IPS DF 4.7 (cell line): ENCODE measurements at regions not wholly inside any gene's neighbourhood (a gene's known extent, or its start where the extent isn't known, plus 50 kb on each side); places are given as distances from the start of the nearest gene placed in this dataset.
"Not testable (repeated sequence)": the region's sequence is repeated elsewhere in the genome, so short reads cannot be mapped to it uniquely, and the experiment has no call there.

Source experiments
- DNase-seq: peaks from one replicate; pipeline ENCODE4 v3.0.0-alpha.2; 2013; ENCODE audit warnings: low spot score; ENCODE audit errors: extremely low read depth

- DNase-seq: not testable (repeated sequence)
Measured at GRCh38 chr5:103377638-103378037, 119.1 kb downstream of the MACIR start.

DNA sequence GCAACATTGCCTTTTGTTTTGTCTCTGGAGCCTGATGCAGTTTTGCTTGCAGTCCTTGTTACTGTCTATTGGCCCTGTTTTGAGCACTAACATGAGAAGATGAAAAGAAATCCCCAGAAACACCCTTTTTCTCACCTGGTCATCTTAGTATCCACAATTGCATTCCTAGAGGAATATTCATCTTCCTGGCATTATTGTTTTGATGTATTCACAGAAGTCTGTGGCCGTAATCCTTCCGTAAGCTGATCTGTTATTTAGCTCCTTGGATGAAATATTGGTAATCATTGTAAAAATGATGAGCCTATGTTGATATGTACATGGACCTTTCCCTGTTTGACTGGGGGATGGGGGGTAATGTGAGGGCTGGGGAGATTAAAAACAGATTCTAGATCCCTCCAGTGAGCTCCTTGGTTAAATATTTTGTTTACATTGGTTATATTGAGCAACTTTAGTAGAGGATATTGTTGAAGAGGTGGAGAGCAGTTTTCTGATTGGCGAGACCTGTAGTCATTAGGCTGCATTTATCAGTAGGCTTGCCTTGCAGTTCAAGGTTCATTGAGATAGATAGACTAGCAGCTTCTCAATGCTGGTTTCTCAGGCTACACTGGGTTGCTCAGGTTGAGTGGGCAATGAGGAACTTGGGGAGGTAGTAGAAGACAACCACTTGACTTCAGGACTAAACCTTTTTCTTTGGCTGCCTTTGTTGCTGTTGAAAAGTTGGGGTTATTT lies 117.5 kb downstream of the MACIR start:
- no peak for DNase-seq

- no peak for DNase-seq
Measured at GRCh38 chr5:103375350-103375749, 116.8 kb downstream of the MACIR start.

DNA sequence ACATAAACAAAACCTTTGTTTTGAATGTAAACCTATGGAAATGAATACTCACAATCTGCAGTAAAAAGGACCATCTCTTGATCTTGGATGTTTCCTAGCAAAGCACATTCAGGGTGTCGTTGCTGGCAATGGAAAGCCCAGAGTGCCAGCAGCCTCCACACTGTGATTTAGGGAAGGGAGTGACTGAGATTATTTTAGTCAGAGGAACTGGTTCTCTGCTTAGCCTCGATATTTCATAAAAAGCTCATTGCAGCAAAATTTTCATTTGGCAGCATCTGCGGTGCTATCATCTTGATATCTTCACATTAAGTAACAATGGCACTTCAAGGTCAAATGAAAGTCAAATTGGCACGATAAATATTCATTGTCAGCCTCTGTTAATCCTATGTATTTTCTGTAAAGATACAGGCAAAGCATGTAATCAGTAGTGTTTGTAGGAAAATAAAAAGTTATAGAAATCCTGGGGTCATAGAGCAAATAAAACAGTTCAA lies 116.0 kb downstream of the MACIR start:
- DNase-seq: no peak

DNA sequence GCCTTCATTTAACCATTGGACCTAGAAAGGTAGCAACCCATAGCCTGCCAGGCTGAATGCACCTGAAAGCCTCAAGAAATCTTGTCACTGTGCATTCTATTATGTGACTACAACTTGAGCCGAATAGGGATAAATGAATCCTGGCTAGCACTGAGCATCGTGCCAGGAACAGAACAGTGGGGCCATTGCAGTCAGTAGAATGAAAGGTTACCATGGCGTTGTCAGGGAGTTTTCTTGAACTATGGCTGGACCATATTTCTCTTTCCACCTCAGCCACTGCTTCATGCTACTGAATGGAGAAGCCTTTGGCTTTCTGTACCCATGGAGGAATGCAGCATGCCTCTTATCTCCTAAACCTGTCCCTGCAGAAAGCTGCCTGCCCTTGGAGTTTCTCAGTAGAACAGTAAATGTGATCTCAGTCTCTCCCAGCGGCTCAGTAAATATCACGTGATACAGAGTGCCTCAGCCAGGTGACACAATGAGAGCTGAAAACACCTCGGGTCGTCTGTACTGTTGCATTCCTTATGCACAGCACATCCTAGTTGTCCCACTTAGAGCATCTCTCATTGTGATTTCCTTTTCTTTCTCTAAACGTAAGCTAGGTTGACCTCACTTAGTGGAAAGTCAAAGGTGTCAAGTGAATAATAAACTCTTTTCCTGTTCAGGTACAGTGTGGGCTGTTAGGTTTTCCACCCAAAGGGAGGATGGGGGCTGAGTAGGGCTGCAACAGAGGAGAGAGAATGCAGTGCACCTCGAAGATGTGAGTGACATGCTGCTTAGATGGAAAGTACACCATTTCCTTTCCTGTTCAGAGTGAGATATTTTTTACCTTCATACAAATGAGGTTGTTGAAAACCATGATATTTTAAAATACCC lies 115.3 kb downstream of the MACIR start:
- no peak for DNase-seq

DNA sequence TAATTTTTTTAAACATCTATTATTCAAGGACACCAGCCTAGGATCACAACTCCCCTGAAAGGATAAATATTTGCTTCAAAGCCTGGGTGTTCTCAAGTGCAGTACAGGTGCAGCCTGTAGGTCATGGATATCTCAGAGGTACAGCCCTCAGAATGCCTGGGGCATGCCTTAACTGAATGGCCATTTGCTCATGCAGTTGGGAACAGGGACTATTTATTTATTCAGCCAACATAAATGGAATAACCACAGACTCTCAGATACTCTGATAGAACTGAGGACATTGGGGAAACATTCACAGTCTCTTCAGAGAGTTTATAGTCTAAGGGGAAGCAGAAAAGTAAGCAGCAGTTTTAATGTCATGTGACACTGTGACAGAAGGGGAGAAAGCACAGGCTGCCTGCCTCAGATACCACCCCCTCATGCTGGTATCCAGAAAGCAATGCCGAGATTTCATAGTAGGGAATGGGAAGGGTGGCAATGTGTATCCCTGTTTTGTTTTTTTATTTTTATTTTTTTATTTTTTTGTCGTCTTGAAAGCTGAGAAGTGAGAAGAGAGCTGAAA lies 112.6 kb downstream of the MACIR start:
- no peak for DNase-seq

- no peak for DNase-seq
Measured at GRCh38 chr5:103369125-103370120, 110.9 kb downstream of the MACIR start.

GRCh38 chr5:103367702-103368101 lies 109.1 kb downstream of the MACIR start:
- no peak for DNase-seq

GRCh38 chr5:103366918-103367549 lies 108.5 kb downstream of the MACIR start:
- no peak for DNase-seq

- no peak for DNase-seq
Measured at GRCh38 chr5:103364074-103364473, 105.5 kb downstream of the MACIR start.

GRCh38 chr5:103362211-103362610 lies 103.6 kb downstream of the MACIR start:
- DNase-seq: no peak

- no peak for DNase-seq
Measured at GRCh38 chr5:103360475-103360874, 101.9 kb downstream of the MACIR start.

DNA sequence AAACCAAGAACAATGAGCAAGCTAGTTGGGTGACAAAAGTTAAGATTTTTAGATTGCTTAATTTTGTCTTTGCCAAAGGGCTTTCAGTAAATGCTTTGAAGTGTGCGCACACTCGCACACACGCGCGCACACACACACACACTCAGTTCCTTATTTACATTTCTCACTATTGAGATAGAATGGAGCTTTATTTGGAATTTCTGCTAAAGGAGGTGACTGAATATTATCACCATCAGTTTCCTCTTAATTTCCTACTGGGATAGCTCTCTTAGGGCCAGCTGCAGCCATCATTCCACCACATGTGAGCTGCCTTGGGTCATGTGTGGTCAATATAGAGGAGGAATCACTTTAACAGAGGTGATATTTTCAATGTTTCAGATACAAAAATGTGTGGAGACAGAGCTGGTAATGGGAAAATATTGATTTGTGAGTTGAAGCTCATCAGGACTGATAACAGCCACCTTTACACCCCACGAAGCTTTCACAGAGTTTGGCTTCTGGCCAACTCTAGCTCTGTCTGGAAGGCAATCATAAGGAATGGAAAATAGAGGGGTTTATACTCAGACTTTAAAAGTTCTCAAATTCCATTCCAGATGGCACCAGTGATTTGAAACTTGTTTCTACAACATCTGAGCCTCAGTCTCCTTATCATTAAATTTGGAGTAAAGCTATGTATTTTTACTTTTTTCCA lies 99.9 kb downstream of the MACIR start:
- DNase-seq: no peak

DNA sequence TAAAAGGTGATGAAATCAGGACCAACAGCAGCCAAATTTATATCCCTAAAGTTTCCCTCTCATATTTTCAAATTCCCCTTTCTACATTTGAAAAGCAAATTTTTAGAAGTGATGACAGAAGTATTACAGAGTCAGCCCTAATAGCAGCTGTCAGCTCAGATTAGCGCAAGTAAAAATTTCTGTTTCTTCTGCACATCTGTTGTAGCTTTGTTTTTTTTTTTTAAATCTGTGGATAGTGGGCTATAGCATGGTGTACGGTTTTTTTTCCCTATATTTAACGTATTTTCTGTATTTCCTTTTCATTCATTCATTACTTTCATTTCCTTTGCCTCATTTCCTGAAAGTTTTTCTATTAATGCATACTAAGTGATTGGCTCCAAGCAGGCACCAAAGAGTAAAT lies 99.1 kb downstream of the MACIR start:
- DNase-seq: no peak

- DNase-seq: no peak
Measured at GRCh38 chr5:103356350-103357091, 98.0 kb downstream of the MACIR start.

GRCh38 chr5:103355579-103355978 lies 97.0 kb downstream of the MACIR start:
- DNase-seq: no peak

DNA sequence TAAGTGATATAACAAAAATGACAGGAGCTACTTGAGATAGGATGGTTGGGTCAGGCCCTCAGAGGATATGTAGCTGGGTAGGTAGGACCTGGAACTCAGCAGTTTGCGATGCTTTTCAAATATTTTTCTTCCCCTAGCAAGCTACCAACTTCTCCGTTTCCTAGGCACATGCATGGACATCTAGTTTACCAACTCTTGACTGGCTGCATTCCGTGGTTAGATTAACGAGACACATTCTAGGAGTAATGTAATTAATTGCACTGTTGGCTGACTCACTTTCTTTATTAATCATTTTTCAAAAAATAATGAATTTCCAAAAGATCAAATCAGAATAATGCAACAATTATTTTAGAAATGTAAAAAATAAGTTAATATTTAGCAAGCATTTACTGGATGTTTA lies 95.9 kb downstream of the MACIR start:
- DNase-seq: no peak

- no peak for DNase-seq
Measured at GRCh38 chr5:103353581-103353980, 95.0 kb downstream of the MACIR start.
